ENCODE measurements at regions not wholly inside any gene's neighbourhood (a gene's known extent, or its start where the extent isn't known, plus 50 kb on each side); places are given as distances from the start of the nearest gene placed in this dataset.

DNA sequence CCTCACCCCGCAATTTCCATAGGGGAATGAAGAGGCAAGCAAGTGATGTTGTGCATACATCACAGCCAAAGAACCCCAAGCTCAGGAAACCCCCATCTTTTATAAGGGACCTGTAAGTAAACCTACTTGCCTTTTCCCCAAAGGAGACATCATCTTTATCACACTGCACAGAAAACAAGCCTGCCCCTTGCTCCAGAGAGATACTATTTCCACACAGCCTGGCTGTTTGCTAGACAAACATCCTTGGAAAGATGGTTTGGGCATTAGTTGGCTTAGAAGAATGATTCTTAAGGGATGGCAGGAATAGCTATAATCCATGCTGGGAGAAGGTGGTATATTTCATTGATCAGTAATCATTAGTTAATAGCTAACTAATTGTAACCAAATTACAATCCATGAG, 123.7 kb upstream of the SEC61G start:
- peaks cover 7% of the 10 kb centered on the region for H3K4me1 ChIP-seq (ENCODE audit: control insufficient read depth, extremely low read depth, insufficient read depth, low read length)

DNA sequence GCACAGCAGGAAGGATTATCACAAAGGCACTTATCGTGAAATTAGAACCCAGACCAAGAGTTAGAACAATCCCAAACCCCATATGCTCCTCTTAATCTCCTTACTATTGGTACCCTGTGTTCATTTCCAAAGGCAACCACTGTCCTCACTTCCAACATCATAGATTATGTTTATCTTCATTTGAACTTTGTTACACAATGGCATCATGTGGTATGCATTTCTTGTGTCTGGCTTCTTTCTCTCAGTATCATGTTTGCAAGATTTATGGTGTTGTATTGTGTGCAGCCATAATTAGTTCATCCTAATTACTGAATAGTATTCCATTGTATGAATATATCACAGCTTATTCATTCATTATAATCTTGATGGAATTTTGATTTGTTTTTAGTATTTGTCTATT, 124.6 kb upstream of the SEC61G start:
- H4K20me1 ChIP-seq (ENCODE audit: control insufficient read depth, extremely low read depth, insufficient read depth, low read length): no peaks in the 10 kb centered on the region
- DNase-seq (ENCODE audit: low read depth, low spot score) (no peak), FAIRE-seq (no peak)
- H3K9me1 ChIP-seq (ENCODE audit: control insufficient read depth, extremely low read depth, insufficient read depth, low read length): no peaks in the 10 kb centered on the region
- H3K79me2 ChIP-seq (ENCODE audit: control insufficient read depth, insufficient read depth, low read length): no peaks in the 10 kb centered on the region
- TF ChIP-seq EZH2 (IDR thresholded peaks at IDR 0.05; ENCODE audit: low read length): no peak
- TF ChIP-seq, protein P1, sequence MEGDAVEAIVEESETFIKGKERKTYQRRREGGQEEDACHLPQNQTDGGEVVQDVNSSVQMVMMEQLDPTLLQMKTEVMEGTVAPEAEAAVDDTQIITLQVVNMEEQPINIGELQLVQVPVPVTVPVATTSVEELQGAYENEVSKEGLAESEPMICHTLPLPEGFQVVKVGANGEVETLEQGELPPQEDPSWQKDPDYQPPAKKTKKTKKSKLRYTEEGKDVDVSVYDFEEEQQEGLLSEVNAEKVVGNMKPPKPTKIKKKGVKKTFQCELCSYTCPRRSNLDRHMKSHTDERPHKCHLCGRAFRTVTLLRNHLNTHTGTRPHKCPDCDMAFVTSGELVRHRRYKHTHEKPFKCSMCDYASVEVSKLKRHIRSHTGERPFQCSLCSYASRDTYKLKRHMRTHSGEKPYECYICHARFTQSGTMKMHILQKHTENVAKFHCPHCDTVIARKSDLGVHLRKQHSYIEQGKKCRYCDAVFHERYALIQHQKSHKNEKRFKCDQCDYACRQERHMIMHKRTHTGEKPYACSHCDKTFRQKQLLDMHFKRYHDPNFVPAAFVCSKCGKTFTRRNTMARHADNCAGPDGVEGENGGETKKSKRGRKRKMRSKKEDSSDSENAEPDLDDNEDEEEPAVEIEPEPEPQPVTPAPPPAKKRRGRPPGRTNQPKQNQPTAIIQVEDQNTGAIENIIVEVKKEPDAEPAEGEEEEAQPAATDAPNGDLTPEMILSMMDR (optimal IDR thresholded peaks at IDR 0.05 in 1 of 3, IDR thresholded peaks at IDR 0.05 in 1 of 3, conservative IDR thresholded peaks at IDR 0.05 in 1 of 3; ENCODE audit: extremely low read depth in 1 of 3, insufficient read depth in 2 of 3, low read length in 3 of 3): no peak
- H3K36me3 ChIP-seq (ENCODE audit: control insufficient read depth in 2 of 2, extremely low read depth in 1 of 2, insufficient read depth in 2 of 2, low read length in 2 of 2): no peaks in the 10 kb centered on the region
- H3K27ac ChIP-seq (ENCODE audit: control insufficient read depth, insufficient read depth, low read length): no peak overlapping the region
- H2AFZ ChIP-seq (ENCODE audit: control insufficient read depth, low read length): no peak overlapping the region
- H3K4me3 ChIP-seq (ENCODE audit: control insufficient read depth in 2 of 3, extremely low read depth in 1 of 3, insufficient read depth in 2 of 3, low read depth in 1 of 3, low read length in 3 of 3): no peak overlapping the region
- H3K9me3 ChIP-seq (ENCODE audit: control insufficient read depth, low read depth, low read length): no peaks in the 10 kb centered on the region
- peaks cover 3% of the 10 kb centered on the region for H3K4me1 ChIP-seq (ENCODE audit: control insufficient read depth, extremely low read depth, insufficient read depth, low read length)
- dilution Hi-C loops (cut with MboI; ENCODE audit: extremely low pct_ligation_motif_present, low sequenced_read_pairs): no loop called here
- H3K9ac ChIP-seq (ENCODE audit: control insufficient read depth, extremely low read depth, insufficient read depth, low read length): no peak overlapping the region
- H3K4me2 ChIP-seq (ENCODE audit: control insufficient read depth, extremely low read depth, insufficient read depth, low read depth, low read length): no peak overlapping the region
- H3K27me3 ChIP-seq (ENCODE audit: control insufficient read depth, extremely low read depth, insufficient read depth, low read length): no peaks in the 10 kb centered on the region

More for the DNA sequence above, 123.7 kb upstream of the SEC61G start:
- TF ChIP-seq EZH2 (IDR thresholded peaks at IDR 0.05; ENCODE audit: low read length): no peak
- TF ChIP-seq, protein P1 (optimal IDR thresholded peaks at IDR 0.05 in 1 of 3, IDR thresholded peaks at IDR 0.05 in 1 of 3, conservative IDR thresholded peaks at IDR 0.05 in 1 of 3; ENCODE audit: extremely low read depth in 1 of 3, insufficient read depth in 2 of 3, low read length in 3 of 3): no peak
- Histone ChIP-seq H3K9me1 (ENCODE audit: control insufficient read depth, extremely low read depth, insufficient read depth, low read length) (no peaks in the 10 kb centered on the region), H3K27me3 (ENCODE audit: control insufficient read depth, extremely low read depth, insufficient read depth, low read length) (no peaks in the 10 kb centered on the region), H3K36me3 (ENCODE audit: control insufficient read depth in 2 of 2, extremely low read depth in 1 of 2, insufficient read depth in 2 of 2, low read length in 2 of 2) (no peaks in the 10 kb centered on the region), H3K4me2 (ENCODE audit: control insufficient read depth, extremely low read depth, insufficient read depth, low read depth, low read length) (no peak overlapping the region), H3K79me2 (ENCODE audit: control insufficient read depth, insufficient read depth, low read length) (no peaks in the 10 kb centered on the region), H3K27ac (ENCODE audit: control insufficient read depth, insufficient read depth, low read length) (no peak overlapping the region), H3K4me3 (ENCODE audit: control insufficient read depth in 2 of 3, extremely low read depth in 1 of 3, insufficient read depth in 2 of 3, low read depth in 1 of 3, low read length in 3 of 3) (no peak overlapping the region), H3K9me3 (ENCODE audit: control insufficient read depth, low read depth, low read length) (no peaks in the 10 kb centered on the region), H3K9ac (ENCODE audit: control insufficient read depth, extremely low read depth, insufficient read depth, low read length) (no peak overlapping the region), H4K20me1 (ENCODE audit: control insufficient read depth, extremely low read depth, insufficient read depth, low read length) (no peaks in the 10 kb centered on the region), H2AFZ (ENCODE audit: control insufficient read depth, low read length) (no peak overlapping the region)
- dilution Hi-C loops (cut with MboI; ENCODE audit: extremely low pct_ligation_motif_present, low sequenced_read_pairs): no loop called here
- DNase-seq (ENCODE audit: low read depth, low spot score): no peak
- FAIRE-seq: no peak
